Erythroblast (primary cell): ENCODE measurements at regions not wholly inside any gene's neighbourhood (a gene's known extent, or its start where the extent isn't known, plus 50 kb on each side); places are given as distances from the start of the nearest gene placed in this dataset.
"Not testable (repeated sequence)": the region's sequence is repeated elsewhere in the genome, so short reads cannot be mapped to it uniquely, and the experiment has no call there.

ENCODE experiments used
- GATA1 ChIP-seq: IDR thresholded peaks from 2 replicates; pipeline ENCODE4 v1.6.1; 2011; ENCODE audit warnings: low read depth, mild to moderate bottlenecking, control low read depth, low read length, moderate library complexity
- POLR2A ChIP-seq: IDR thresholded peaks from 2 replicates; pipeline ENCODE4 v1.6.1; 2011; ENCODE audit warnings: mild to moderate bottlenecking, low read length

DNA sequence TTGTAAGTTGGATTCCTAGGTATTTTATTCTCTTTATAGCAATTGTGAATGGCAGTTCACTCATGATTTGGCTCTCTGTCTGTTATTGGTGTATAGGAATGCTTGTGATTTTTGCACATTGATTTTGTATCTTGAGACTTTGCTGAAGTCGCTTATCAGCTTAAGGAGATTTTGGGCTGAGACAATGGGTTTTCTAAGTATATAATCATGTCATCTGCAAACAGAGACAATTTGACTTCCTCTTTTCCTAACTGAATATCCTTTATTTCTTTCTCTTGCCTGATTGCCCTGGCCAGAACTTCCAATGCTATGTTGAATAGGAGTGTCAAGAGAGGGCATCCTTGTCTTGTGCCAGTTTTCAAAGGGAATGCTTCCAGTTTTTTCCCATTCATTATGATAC is 464.8 kb downstream of the XYLT1 start:
- TF ChIP-seq POLR2A, GATA1: not testable (repeated sequence)
